GM23338 (cell line): ENCODE measurements at regions not wholly inside any gene's neighbourhood (a gene's known extent, or its start where the extent isn't known, plus 50 kb on each side); places are given as distances from the start of the nearest gene placed in this dataset.
A peak's percentile ranks its signal among the peaks of the same experiment; 100 is the strongest.

Experiments used
- ATAC-seq: fragments of 200-7000 bp; cut with Tn5 transposase; 3 replicates; pipeline ENCODE4 v1.9.1; 2020
- DNase-seq: peaks from one replicate; pipeline ENCODE4 v3.0.0-alpha.2; 2015; ENCODE audit warnings: low spot score
- H2AFZ ChIP-seq: fragments of 200-600 bp; sonication (generic); 2 replicates; pipeline ENCODE4 v1.8.0; 2016; ENCODE audit warnings: antibody characterized with exemption, mild to moderate bottlenecking, moderate library complexity
- H3F3A ChIP-seq: fragments of 200-600 bp; sonication (generic); replicated peaks from 2 replicates; pipeline ENCODE4 v1.8.0; 2017; ENCODE audit warnings: antibody characterized with exemption, mixed run types, low read depth
- H3K27ac ChIP-seq: fragments of 200-600 bp; sonication (generic); 2 replicates; pipeline ENCODE4 v1.6.1; 2016; ENCODE audit warnings: low read depth
- H3K27me3 ChIP-seq: fragments of 200-600 bp; sonication (generic); 2 replicates; pipeline ENCODE4 v1.8.0; 2016; ENCODE audit warnings: mild to moderate bottlenecking, mixed run types, moderate library complexity; ENCODE audit not compliant: insufficient read depth
- H3K36me3 ChIP-seq: fragments of 200-600 bp; sonication (generic); 2 replicates; pipeline ENCODE4 v1.8.0; 2016; ENCODE audit warnings: mild to moderate bottlenecking; ENCODE audit not compliant: insufficient read depth
- H3K4me1 ChIP-seq: fragments of 200-600 bp; sonication (generic); 2 replicates; pipeline ENCODE4 v1.8.0; 2016; ENCODE audit warnings: mild to moderate bottlenecking, moderate library complexity; ENCODE audit not compliant: insufficient read depth
- H3K4me2 ChIP-seq: fragments of 200-600 bp; sonication (generic); 2 replicates; pipeline ENCODE4 v1.7.1; 2017; ENCODE audit warnings: mixed run types
- H3K4me3 ChIP-seq: fragments of 200-600 bp; sonication (generic); 2 replicates; pipeline ENCODE4 v1.6.1; 2016; ENCODE audit warnings: mixed run types
- H3K79me2 ChIP-seq: fragments of 200-600 bp; sonication (generic); replicated peaks from 2 replicates; pipeline ENCODE4 v1.8.0; 2017; ENCODE audit warnings: mild to moderate bottlenecking; ENCODE audit not compliant: insufficient read depth
- H3K9me2 ChIP-seq: fragments of 200-600 bp; sonication (generic); 2 replicates; pipeline ENCODE4 v1.8.0; 2017; ENCODE audit not compliant: insufficient read depth
- H4K20me1 ChIP-seq: fragments of 200-600 bp; sonication (generic); replicated peaks from 2 replicates; pipeline ENCODE4 v1.8.0; 2017; ENCODE audit warnings: mild to moderate bottlenecking; ENCODE audit not compliant: insufficient read depth
- H3K27ac Mint-ChIP-seq: 2 replicates; pipeline ENCODE4 v1.8.0; 2020; ENCODE audit warnings: inconsistent platforms, mild to moderate bottlenecking, moderate library complexity, mixed read lengths
- H3K27me3 Mint-ChIP-seq: 3 replicates; pipeline ENCODE4 v1.8.0; 2022; ENCODE audit warnings: low read depth, mild to moderate bottlenecking, moderate library complexity, mixed read lengths, inconsistent platforms; ENCODE audit not compliant: insufficient read depth, poor library complexity
- H3K36me3 Mint-ChIP-seq: 3 replicates; pipeline ENCODE4 v1.8.0; 2021; ENCODE audit warnings: low read depth, mild to moderate bottlenecking, inconsistent platforms, moderate library complexity, mixed read lengths
- H3K4me1 Mint-ChIP-seq: 3 replicates; pipeline ENCODE4 v1.8.0; 2020; ENCODE audit warnings: mild to moderate bottlenecking, inconsistent platforms, mixed read lengths
- H3K4me3 Mint-ChIP-seq: 3 replicates; pipeline ENCODE4 v1.8.0; 2021; ENCODE audit warnings: moderate library complexity, mild to moderate bottlenecking, inconsistent platforms, mixed read lengths
- H3K9me3 Mint-ChIP-seq: 3 replicates; pipeline ENCODE4 v1.8.0; 2020; ENCODE audit warnings: moderate library complexity, mild to moderate bottlenecking, inconsistent platforms, mixed read lengths
- CREB1 ChIP-seq: fragments of 250-450 bp; sonication (Bioruptor Pico); IDR thresholded peaks from 2 replicates; pipeline ENCODE4 v1.5.0; 2020; ENCODE audit warnings: low read depth, mild to moderate bottlenecking, moderate library complexity
- CTCF ChIP-seq, 2 experiments: fragments of 200-600 bp in 1 of 2; sonication (generic) in 1 of 2; conservative IDR thresholded peaks; 2 replicates each; pipeline versions ENCODE4 v1.5.1 to v1.6.1; 2016 to 2017; ENCODE audit warnings: antibody characterized with exemption in 2 of 2, low read depth in 2 of 2, mild to moderate bottlenecking in 2 of 2, moderate library complexity in 1 of 2
- EZH2 ChIP-seq: fragments of 200-600 bp; sonication (generic); IDR thresholded peaks from one replicate; pipeline ENCODE4 v1.8.0; 2017; ENCODE audit warnings: antibody characterized with exemption, mild to moderate bottlenecking, low read depth; ENCODE audit not compliant: unreplicated experiment
- EZH2phosphoT487 ChIP-seq: fragments of 200-600 bp; sonication (generic); IDR thresholded peaks from one replicate; pipeline ENCODE4 v1.8.1; 2018; ENCODE audit warnings: antibody characterized with exemption; ENCODE audit not compliant: unreplicated experiment
- JUNB ChIP-seq: IDR thresholded peaks from one replicate; pipeline ENCODE4 v1.6.1; 2016; ENCODE audit warnings: antibody characterized with exemption; ENCODE audit not compliant: unreplicated experiment
- NANOG ChIP-seq: IDR thresholded peaks from 2 replicates; pipeline ENCODE4 v1.6.1; 2016; ENCODE audit warnings: antibody characterized with exemption, borderline replicate concordance
- POLR2AphosphoS5 ChIP-seq: IDR thresholded peaks from 2 replicates; pipeline ENCODE4 v1.6.1; 2016; ENCODE audit warnings: antibody characterized with exemption, low read depth
- REST ChIP-seq: IDR thresholded peaks from one replicate; pipeline ENCODE4 v1.6.1; 2018; ENCODE audit warnings: antibody characterized with exemption; ENCODE audit not compliant: unreplicated experiment
- STAT1 ChIP-seq: IDR thresholded peaks from one replicate; pipeline ENCODE4 v1.6.1; 2016; ENCODE audit warnings: antibody characterized with exemption; ENCODE audit not compliant: unreplicated experiment
- ZNF114 ChIP-seq: fragments of 250-450 bp; sonication (Bioruptor Pico); IDR thresholded peaks from 2 replicates; pipeline ENCODE4 v1.5.0; 2020; ENCODE audit warnings: mild to moderate bottlenecking, moderate library complexity
- ZNF331 ChIP-seq: fragments of 250-450 bp; sonication (Bioruptor Pico); IDR thresholded peaks from 2 replicates; pipeline ENCODE4 v1.5.0; 2020; ENCODE audit warnings: low read depth, mild to moderate bottlenecking, moderate library complexity
- TF ChIP-seq, protein P1 (sequence below): IDR thresholded peaks from 2 replicates; pipeline ENCODE4 v1.6.1; 2016; ENCODE audit warnings: antibody characterized with exemption
- TF ChIP-seq, protein P2 (sequence below): fragments of 250-450 bp; sonication (Bioruptor Pico); IDR thresholded peaks from 2 replicates; pipeline ENCODE4 v1.5.0; 2020; ENCODE audit warnings: mild to moderate bottlenecking, moderate library complexity

DNA sequence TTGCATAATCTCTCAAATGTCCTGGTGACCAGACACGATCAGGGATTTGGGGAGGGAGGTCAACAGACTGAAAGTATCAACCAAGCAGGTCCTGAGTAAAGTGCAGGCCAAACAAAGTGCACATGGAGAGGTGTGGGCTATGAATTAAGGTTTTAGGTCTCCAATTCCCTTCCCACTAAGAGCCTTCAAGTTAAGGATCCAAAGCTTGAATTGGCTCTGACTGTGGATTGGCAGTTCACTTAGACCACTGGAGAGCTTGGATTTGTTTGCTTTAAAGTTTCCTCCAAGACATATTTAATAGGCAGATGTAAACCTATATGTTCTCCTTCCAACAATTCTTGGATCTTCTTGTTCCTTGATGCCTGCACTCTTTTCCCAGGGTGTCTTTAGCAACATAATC, 129.6 kb upstream of the IGF1 start:
- TF ChIP-seq, protein P1, sequence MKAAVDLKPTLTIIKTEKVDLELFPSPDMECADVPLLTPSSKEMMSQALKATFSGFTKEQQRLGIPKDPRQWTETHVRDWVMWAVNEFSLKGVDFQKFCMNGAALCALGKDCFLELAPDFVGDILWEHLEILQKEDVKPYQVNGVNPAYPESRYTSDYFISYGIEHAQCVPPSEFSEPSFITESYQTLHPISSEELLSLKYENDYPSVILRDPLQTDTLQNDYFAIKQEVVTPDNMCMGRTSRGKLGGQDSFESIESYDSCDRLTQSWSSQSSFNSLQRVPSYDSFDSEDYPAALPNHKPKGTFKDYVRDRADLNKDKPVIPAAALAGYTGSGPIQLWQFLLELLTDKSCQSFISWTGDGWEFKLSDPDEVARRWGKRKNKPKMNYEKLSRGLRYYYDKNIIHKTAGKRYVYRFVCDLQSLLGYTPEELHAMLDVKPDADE = no peak
- no peak for TF ChIP-seq REST
- TF ChIP-seq, protein P2, sequence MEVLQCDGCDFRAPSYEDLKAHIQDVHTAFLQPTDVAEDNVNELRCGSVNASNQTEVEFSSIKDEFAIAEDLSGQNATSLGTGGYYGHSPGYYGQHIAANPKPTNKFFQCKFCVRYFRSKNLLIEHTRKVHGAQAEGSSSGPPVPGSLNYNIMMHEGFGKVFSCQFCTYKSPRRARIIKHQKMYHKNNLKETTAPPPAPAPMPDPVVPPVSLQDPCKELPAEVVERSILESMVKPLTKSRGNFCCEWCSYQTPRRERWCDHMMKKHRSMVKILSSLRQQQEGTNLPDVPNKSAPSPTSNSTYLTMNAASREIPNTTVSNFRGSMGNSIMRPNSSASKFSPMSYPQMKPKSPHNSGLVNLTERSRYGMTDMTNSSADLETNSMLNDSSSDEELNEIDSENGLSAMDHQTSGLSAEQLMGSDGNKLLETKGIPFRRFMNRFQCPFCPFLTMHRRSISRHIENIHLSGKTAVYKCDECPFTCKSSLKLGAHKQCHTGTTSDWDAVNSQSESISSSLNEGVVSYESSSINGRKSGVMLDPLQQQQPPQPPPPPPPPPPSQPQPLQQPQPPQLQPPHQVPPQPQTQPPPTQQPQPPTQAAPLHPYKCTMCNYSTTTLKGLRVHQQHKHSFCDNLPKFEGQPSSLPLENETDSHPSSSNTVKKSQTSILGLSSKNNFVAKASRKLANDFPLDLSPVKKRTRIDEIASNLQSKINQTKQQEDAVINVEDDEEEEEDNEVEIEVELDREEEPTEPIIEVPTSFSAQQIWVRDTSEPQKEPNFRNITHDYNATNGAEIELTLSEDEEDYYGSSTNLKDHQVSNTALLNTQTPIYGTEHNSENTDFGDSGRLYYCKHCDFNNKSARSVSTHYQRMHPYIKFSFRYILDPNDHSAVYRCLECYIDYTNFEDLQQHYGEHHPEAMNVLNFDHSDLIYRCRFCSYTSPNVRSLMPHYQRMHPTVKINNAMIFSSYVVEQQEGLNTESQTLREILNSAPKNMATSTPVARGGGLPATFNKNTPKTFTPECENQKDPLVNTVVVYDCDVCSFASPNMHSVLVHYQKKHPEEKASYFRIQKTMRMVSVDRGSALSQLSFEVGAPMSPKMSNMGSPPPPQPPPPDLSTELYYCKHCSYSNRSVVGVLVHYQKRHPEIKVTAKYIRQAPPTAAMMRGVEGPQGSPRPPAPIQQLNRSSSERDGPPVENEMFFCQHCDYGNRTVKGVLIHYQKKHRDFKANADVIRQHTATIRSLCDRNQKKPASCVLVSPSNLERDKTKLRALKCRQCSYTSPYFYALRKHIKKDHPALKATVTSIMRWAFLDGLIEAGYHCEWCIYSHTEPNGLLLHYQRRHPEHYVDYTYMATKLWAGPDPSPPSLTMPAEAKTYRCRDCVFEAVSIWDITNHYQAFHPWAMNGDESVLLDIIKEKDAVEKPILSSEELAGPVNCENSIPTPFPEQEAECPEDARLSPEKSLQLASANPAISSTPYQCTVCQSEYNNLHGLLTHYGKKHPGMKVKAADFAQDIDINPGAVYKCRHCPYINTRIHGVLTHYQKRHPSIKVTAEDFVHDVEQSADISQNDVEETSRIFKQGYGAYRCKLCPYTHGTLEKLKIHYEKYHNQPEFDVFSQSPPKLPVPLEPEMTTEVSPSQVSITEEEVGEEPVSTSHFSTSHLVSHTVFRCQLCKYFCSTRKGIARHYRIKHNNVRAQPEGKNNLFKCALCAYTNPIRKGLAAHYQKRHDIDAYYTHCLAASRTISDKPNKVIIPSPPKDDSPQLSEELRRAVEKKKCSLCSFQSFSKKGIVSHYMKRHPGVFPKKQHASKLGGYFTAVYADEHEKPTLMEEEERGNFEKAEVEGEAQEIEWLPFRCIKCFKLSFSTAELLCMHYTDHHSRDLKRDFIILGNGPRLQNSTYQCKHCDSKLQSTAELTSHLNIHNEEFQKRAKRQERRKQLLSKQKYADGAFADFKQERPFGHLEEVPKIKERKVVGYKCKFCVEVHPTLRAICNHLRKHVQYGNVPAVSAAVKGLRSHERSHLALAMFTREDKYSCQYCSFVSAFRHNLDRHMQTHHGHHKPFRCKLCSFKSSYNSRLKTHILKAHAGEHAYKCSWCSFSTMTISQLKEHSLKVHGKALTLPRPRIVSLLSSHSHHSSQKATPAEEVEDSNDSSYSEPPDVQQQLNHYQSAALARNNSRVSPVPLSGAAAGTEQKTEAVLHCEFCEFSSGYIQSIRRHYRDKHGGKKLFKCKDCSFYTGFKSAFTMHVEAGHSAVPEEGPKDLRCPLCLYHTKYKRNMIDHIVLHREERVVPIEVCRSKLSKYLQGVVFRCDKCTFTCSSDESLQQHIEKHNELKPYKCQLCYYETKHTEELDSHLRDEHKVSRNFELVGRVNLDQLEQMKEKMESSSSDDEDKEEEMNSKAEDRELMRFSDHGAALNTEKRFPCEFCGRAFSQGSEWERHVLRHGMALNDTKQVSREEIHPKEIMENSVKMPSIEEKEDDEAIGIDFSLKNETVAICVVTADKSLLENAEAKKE (CRISPR knock-in tag) = no peak
- TF ChIP-seq CTCF (conservative IDR thresholded peaks at IDR 0.05; ENCODE audit: low read depth in 2 of 2) = no peak
- TF ChIP-seq ZNF114 = no peak
- TF ChIP-seq NANOG = no peak
- no peak for TF ChIP-seq ZNF331 (CRISPR knock-in tag)
- TF ChIP-seq EZH2phosphoT487 = no peak
- no peak for TF ChIP-seq CREB1 (CRISPR knock-in tag)
- no peak for TF ChIP-seq POLR2AphosphoS5
- TF ChIP-seq JUNB = no peak
- TF ChIP-seq EZH2 = no peak
- no peak for TF ChIP-seq STAT1
- Mint-ChIP-seq H3K4me1 (peaks cover 23% of the 10 kb centered on the region), H3K4me3 (no peak overlapping the region), H3K36me3 (peaks cover 9% of the 10 kb centered on the region; the same call in 2 of the 3 replicates), H3K27ac (no peak overlapping the region), H3K9me3 (peaks cover 24% of the 10 kb centered on the region), H3K27me3 (no peaks in the 10 kb centered on the region)
- ATAC-seq (no peak), DNase-seq (no peak)
- Histone ChIP-seq H3K4me1 (peaks cover 21% of the 10 kb centered on the region), H3F3A (no peaks in the 10 kb centered on the region), H3K4me2 (no peak overlapping the region), H3K27ac (no peak overlapping the region), H3K79me2 (no peaks in the 10 kb centered on the region), H3K9me2 (0 out of 2 replicates have a peak, but pooled peaks cover 3% of the 10 kb centered on the region), H4K20me1 (no peaks in the 10 kb centered on the region), H3K36me3 (no peaks in the 10 kb centered on the region), H2AFZ (0 out of 2 replicates have a peak overlapping the region, but pooled peaks have one; percentile 38), H3K27me3 (no peaks in the 10 kb centered on the region), H3K4me3 (no peak overlapping the region)
